GM12874 (cell line): ENCODE measurements at regions not wholly inside any gene's neighbourhood (a gene's known extent, or its start where the extent isn't known, plus 50 kb on each side); places are given as distances from the start of the nearest gene placed in this dataset.

Experiments used
- CTCF ChIP-seq: IDR thresholded peaks from 2 replicates; pipeline ENCODE4 v1.5.1; 2011; ENCODE audit warnings: low read depth, mild to moderate bottlenecking, control low read depth, low read length, moderate library complexity; ENCODE audit not compliant: insufficient read depth

GRCh38 chr6:27076116-27076515 is 171.4 kb upstream of the PRSS16 start:
- no peak for TF ChIP-seq CTCF

- peak; percentile 55; the same call in 1 of the 2 replicates for TF ChIP-seq CTCF
These were observed 168.7 kb upstream of the PRSS16 start for GRCh38 chr6:27078734-27079357.

GRCh38 chr6:27081188-27081587 is 166.3 kb upstream of the PRSS16 start:
- no peak for TF ChIP-seq CTCF

- TF ChIP-seq CTCF, result no peak
These were observed 165.6 kb upstream of the PRSS16 start for GRCh38 chr6:27081931-27082330.

GRCh38 chr6:27088068-27088467 is 159.4 kb upstream of the PRSS16 start:
- no peak for TF ChIP-seq CTCF

- no peak for TF ChIP-seq CTCF
These were observed 155.7 kb upstream of the PRSS16 start for GRCh38 chr6:27091661-27092315.

GRCh38 chr6:27092316-27092692 is 155.2 kb upstream of the PRSS16 start:
- no peak for TF ChIP-seq CTCF
